MM.1S (cell line): ENCODE measurements at regions not wholly inside any gene's neighbourhood (a gene's known extent, or its start where the extent isn't known, plus 50 kb on each side); places are given as distances from the start of the nearest gene placed in this dataset.

ENCODE experiments used
- DNase-seq: peaks from one replicate; pipeline ENCODE4 v3.0.0-alpha.2; 2015
- H2AFZ ChIP-seq: fragments of 300-600 bp; sonication (generic); 2 replicates; pipeline ENCODE4 v1.6.0; 2016; ENCODE audit warnings: antibody characterized with exemption, low read length
- H3F3A ChIP-seq: fragments of 300-600 bp; sonication (generic); 2 replicates; pipeline ENCODE4 v1.6.1; 2016; ENCODE audit warnings: mild to moderate bottlenecking, antibody characterized with exemption, low read length, moderate library complexity, mixed read lengths; ENCODE audit not compliant: insufficient read depth
- H3K27ac ChIP-seq: fragments of 300-600 bp; sonication (generic); 2 replicates; pipeline ENCODE4 v1.5.1; 2016; ENCODE audit warnings: mild to moderate bottlenecking, low read length
- H3K27me3 ChIP-seq: fragments of 300-600 bp; sonication (generic); replicated peaks from 2 replicates; pipeline ENCODE4 v1.6.0; 2016; ENCODE audit warnings: low read length; ENCODE audit not compliant: insufficient read depth
- H3K36me3 ChIP-seq: fragments of 300-600 bp; sonication (generic); replicated peaks from 2 replicates; pipeline ENCODE4 v1.6.1; 2016; ENCODE audit warnings: mild to moderate bottlenecking, low read length, mixed read lengths; ENCODE audit not compliant: insufficient read depth
- H3K4me1 ChIP-seq: fragments of 300-600 bp; sonication (generic); 2 replicates; pipeline ENCODE4 v1.6.1; 2016; ENCODE audit warnings: low read length, mixed read lengths
- H3K4me2 ChIP-seq: fragments of 300-600 bp; sonication (generic); 2 replicates; pipeline ENCODE4 v1.6.0; 2016; ENCODE audit warnings: low read depth, low read length
- H3K4me3 ChIP-seq: fragments of 300-600 bp; sonication (generic); 2 replicates; pipeline ENCODE4 v1.5.1; 2016; ENCODE audit warnings: low read length, mixed read lengths
- H3K79me2 ChIP-seq: fragments of 300-600 bp; sonication (generic); 2 replicates; pipeline ENCODE4 v1.6.1; 2016; ENCODE audit warnings: mixed run types, low read length, mixed read lengths
- H3K9ac ChIP-seq: fragments of 300-600 bp; sonication (generic); 2 replicates; pipeline ENCODE4 v1.6.1; 2016; ENCODE audit warnings: low read length, mixed read lengths
- H3K9me2 ChIP-seq: fragments of 300-600 bp; sonication (generic); replicated peaks from 2 replicates; pipeline ENCODE4 v1.6.1; 2016; ENCODE audit warnings: mild to moderate bottlenecking, low read length, mixed read lengths; ENCODE audit not compliant: insufficient read depth
- H3K9me3 ChIP-seq: fragments of 300-600 bp; sonication (generic); replicated peaks from 2 replicates; pipeline ENCODE4 v1.6.1; 2016; ENCODE audit warnings: mild to moderate bottlenecking, low read length, mixed read lengths; ENCODE audit not compliant: insufficient read depth
- H4K20me1 ChIP-seq: fragments of 300-600 bp; sonication (generic); 2 replicates; pipeline ENCODE4 v1.6.1; 2016; ENCODE audit warnings: mild to moderate bottlenecking, low read length, moderate library complexity, mixed read lengths; ENCODE audit not compliant: insufficient read depth
- CTCF ChIP-seq: fragments of 300-600 bp; sonication (generic); IDR thresholded peaks from 2 replicates; pipeline ENCODE4 v1.5.1; 2016; ENCODE audit warnings: antibody characterized with exemption, low read length, mixed read lengths
- EZH2 ChIP-seq: fragments of 300-600 bp; sonication (generic); optimal IDR thresholded peaks from 2 replicates; pipeline ENCODE3; 2017; ENCODE audit warnings: low read depth, mild to moderate bottlenecking, antibody characterized with exemption, low read length, mixed read lengths
- EZH2phosphoT487 ChIP-seq: fragments of 300-600 bp; sonication (generic); IDR thresholded peaks from 2 replicates; pipeline ENCODE4 v1.6.1; 2018; ENCODE audit warnings: antibody characterized with exemption, low read length

- Histone ChIP-seq H3K36me3 (no peaks in the 10 kb centered on the region), H3K9ac (no peak overlapping the region), H3K79me2 (no peaks in the 10 kb centered on the region), H2AFZ (no peak overlapping the region), H3F3A (peaks cover 27% of the 10 kb centered on the region), H3K4me1 (peaks cover 45% of the 10 kb centered on the region), H3K27me3 (no peaks in the 10 kb centered on the region), H3K4me2 (no peak overlapping the region), H3K4me3 (no peak overlapping the region), H3K9me2 (no peaks in the 10 kb centered on the region), H3K9me3 (no peaks in the 10 kb centered on the region), H4K20me1 (no peaks in the 10 kb centered on the region), H3K27ac (no peak overlapping the region)
- DNase-seq = no peak
- no peak for TF ChIP-seq CTCF
- no peak for TF ChIP-seq EZH2phosphoT487
- no peak for TF ChIP-seq EZH2
These were observed 98.4 kb upstream of the CARMIL1 start for GRCh38 chr6:25180630-25181349.

- H3K27me3 ChIP-seq = no peaks in the 10 kb centered on the region
- TF ChIP-seq EZH2phosphoT487 (no peak), CTCF (no peak), EZH2 (no peak)
- peaks cover 42% of the 10 kb centered on the region for H3K4me1 ChIP-seq
- H3K4me2 ChIP-seq = no peak overlapping the region
- no peak overlapping the region for H2AFZ ChIP-seq
- no peak overlapping the region for H3K27ac ChIP-seq
- no peak for DNase-seq
- no peaks in the 10 kb centered on the region for H3K36me3 ChIP-seq
- H4K20me1 ChIP-seq = no peaks in the 10 kb centered on the region
- no peaks in the 10 kb centered on the region for H3K9me2 ChIP-seq
- no peaks in the 10 kb centered on the region for H3K79me2 ChIP-seq
- no peak overlapping the region for H3K4me3 ChIP-seq
- H3K9ac ChIP-seq = no peak overlapping the region
- H3K9me3 ChIP-seq = no peaks in the 10 kb centered on the region
- peaks cover 27% of the 10 kb centered on the region for H3F3A ChIP-seq
These were observed 97.8 kb upstream of the CARMIL1 start for GRCh38 chr6:25181350-25181724.

GRCh38 chr6:25181923-25182322 lies 97.3 kb upstream of the CARMIL1 start:
- Histone ChIP-seq H3K4me3 (no peak overlapping the region), H3K9me3 (no peaks in the 10 kb centered on the region), H3K9me2 (no peaks in the 10 kb centered on the region), H3K27me3 (no peaks in the 10 kb centered on the region), H3F3A (peaks cover 21% of the 10 kb centered on the region), H3K27ac (no peak overlapping the region), H4K20me1 (no peaks in the 10 kb centered on the region), H3K36me3 (no peaks in the 10 kb centered on the region), H3K4me1 (peaks cover 42% of the 10 kb centered on the region), H3K4me2 (no peak overlapping the region), H3K79me2 (no peaks in the 10 kb centered on the region), H3K9ac (no peak overlapping the region), H2AFZ (no peak overlapping the region)
- TF ChIP-seq CTCF (peak; percentile 25; the same call in 1 of the 2 replicates), EZH2phosphoT487 (no peak)
- DNase-seq = no peak
